ENCODE measurements at regions not wholly inside any gene's neighbourhood (a gene's known extent, or its start where the extent isn't known, plus 50 kb on each side); places are given as distances from the start of the nearest gene placed in this dataset.

DNA sequence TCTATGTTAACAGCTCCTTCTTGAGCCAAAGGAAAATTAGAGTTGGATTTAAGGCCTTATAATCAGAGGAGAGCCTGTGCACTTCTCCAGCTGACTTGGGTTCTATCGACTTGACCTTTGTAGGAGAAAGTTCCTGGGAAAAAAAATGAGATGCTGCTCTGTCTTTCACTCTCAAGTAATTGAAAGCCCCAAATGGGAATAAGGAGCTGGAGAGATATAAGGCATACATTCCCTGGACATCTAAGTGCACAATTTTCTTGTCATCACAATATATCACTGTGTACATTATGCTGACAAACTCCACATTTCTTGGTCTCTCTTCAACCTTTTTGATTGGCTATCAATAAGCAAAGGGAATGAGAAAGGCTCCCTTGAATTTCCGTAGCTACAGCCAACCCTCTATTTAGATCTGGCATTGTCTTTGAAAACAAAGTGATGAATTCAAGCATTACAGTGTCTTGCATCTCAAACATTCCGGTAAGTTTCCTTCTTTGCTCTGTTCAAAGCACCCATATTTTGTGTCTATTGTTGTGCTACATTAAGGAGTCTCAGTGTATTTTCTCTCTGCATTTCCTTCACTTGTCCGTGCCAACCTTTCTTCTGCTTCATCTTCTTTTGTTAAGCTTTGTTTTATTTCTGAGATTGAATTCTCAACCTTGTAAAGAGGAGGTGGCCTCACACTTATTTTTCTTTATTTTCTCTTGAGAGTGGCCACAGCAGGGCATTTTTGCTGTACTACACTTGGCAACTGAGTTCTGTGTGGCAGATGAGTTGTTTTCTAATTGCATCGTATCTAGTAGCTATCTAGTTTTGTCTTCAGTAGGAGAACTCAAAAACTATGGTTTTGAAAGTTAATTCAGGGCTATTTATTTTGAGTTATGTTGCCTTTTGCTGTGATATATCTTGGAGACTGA lies 450.3 kb upstream of the MAN1A1 start:
- no peak for TF ChIP-seq SALL1 (CRISPR knock-in tag; IDR thresholded peaks at IDR 0.05)
- TF ChIP-seq GTF3A (CRISPR knock-in tag; conservative IDR thresholded peaks at IDR 0.05): no peak
- TF ChIP-seq AGO1 (IDR thresholded peaks at IDR 0.05; ENCODE audit: low read depth, low read length, poor library complexity, severe bottlenecking): no peak
- no peak for TF ChIP-seq ADNP (CRISPR knock-in tag; IDR thresholded peaks at IDR 0.05)
- no peak for TF ChIP-seq ZNF710 (CRISPR knock-in tag; IDR thresholded peaks at IDR 0.05; ENCODE audit: borderline replicate concordance)
- TF ChIP-seq GABPB1 (CRISPR knock-in tag; IDR thresholded peaks at IDR 0.05): no peak
- DNase-seq (ENCODE audit: low spot score) (no peak), FAIRE-seq (no peak), ATAC-seq (no peak)
- H3K4me1 ChIP-seq (ENCODE audit: insufficient read depth, low read length): no peaks in the 10 kb centered on the region
- POLR2A ChIA-PET: no interaction called here
- CTCF ChIA-PET (ENCODE audit: low intra/inter-chr PET ratio, low total read pairs): no interaction called here
- no peak overlapping the region for H3K4me3 ChIP-seq (replicated peaks in 1 of 3; ENCODE audit: insufficient read depth in 1 of 3, low read depth in 2 of 3, low read length in 3 of 3)
- BruUV-seq (replicated peaks): no TSS peak
- H3K27ac ChIP-seq (ENCODE audit: extremely low read length, insufficient read depth, low read length): no peak overlapping the region
- no peaks in the 10 kb centered on the region for H3K27me3 ChIP-seq (ENCODE audit: control insufficient read depth in 1 of 2, insufficient read depth in 2 of 2, low read length in 2 of 2)
- no peak overlapping the region for H3K9ac ChIP-seq (ENCODE audit: insufficient read depth, low read depth, low read length)
- in situ Hi-C loops (cut with HindIII; ENCODE audit: extremely low pct_ligation_motif_present, low pct_unique_long_range_greater_than_20kb) (no loop called here), intact Hi-C loops (cut with micrococcal nuclease; ENCODE audit: unreplicated experiment) (no loop called here)
- H2AFZ ChIP-seq (ENCODE audit: low read length): no peak overlapping the region
- no peak overlapping the region for H3K4me2 ChIP-seq (ENCODE audit: low read depth, low read length)
- WGBS (ENCODE audit: low lambda C conversion rate): 4% methylated on average over 5 of the region's 5 CpGs
- no peaks in the 10 kb centered on the region for H3K79me2 ChIP-seq (ENCODE audit: insufficient read depth, low read length)
- no peaks in the 10 kb centered on the region for H3K36me3 ChIP-seq (replicated peaks in 1 of 2; ENCODE audit: control insufficient read depth in 1 of 2, insufficient read depth in 2 of 2, low read length in 2 of 2)
- no peaks in the 10 kb centered on the region for H3K9me3 ChIP-seq (ENCODE audit: low read length)
- no peaks in the 10 kb centered on the region for H4K20me1 ChIP-seq (ENCODE audit: insufficient read depth, low read length)
